RPMI8226 (cell line): ENCODE measurements at regions not wholly inside any gene's neighbourhood (a gene's known extent, or its start where the extent isn't known, plus 50 kb on each side); places are given as distances from the start of the nearest gene placed in this dataset.

Experiments used
- DNase-seq: peaks from one replicate; pipeline ENCODE4 v3.0.0-alpha.2; 2015

DNA sequence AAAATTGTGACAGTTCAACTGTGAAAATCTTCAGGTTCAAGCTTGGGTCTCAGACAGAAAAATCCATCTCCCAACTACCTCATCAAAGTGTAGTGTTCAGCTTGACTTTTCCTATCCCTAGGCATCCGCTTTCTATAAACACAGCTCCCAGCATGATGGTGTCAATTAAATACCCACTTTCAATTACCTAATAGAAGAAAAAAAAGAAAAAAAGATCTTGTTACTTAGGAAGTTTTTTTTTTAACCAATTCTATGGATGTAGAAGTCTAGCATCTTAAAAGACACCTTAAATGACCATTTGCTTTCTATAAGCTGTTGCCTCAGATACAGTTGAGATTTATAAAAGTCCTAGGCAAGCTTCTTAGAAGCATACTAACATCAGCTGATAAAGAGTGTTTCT, 244.1 kb upstream of the MTNR1B start:
- DNase-seq: no peak

DNA sequence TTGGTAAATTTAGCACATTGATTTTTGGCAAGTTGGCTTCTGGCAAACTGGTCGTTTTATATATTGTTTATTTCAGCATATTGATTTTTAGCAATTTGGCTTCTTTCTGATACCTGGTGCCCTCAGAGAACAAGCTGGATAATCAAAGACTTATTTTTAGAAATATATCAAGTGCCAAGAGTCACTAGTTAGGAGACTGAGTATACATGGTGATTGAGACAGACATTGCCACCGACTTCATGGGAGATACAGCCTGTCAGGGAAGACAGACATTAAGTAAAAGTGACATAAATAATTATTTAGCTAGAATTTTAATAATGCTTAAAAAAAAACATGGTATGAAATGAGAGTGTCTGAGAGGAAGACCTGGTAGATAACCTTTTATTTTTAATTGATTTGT, 242.3 kb upstream of the MTNR1B start:
- DNase-seq: no peak

DNA sequence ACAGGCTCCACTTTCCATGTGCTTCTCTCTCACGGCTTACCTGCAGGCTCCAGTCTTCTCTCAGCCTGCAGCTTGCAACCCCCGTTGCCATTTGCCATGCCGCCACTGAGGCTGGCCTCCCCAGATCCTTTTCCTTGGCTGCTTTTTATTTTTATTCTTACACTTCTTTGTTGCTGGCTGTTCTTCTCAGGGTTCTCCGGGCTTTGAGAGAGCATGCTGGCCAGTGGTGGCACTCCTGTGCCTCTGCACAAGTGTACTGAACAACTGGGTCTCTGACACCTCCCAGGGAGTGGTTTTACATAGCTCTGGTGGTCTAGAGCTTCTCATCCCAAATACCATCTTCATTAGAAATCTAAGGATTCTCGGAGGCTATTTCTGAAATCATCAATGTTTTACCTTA, 241.7 kb upstream of the MTNR1B start:
- no peak for DNase-seq

GRCh38 chr11:92728628-92729027, 240.8 kb upstream of the MTNR1B start:
- DNase-seq: no peak

- no peak for DNase-seq
Observed at GRCh38 chr11:92735039-92735438, 234.4 kb upstream of the MTNR1B start.

DNA sequence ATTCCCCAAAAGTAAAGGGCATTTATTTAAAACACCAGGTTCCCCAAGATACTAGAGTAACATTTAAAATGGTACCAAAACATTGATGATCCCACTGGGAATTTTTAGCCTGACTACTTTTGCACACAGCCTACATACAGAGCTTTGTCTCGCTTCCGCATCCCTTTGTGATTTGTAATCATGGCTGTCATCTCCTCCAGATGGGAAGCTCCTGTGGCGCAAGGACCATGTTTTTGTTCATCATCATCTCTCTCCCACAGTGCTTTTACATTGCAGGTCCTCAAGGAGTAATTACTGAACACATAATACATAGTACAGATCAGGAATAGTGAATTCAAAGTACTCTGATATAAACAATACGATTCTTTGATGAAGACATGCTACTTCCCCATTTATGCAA, 231.2 kb upstream of the MTNR1B start:
- no peak for DNase-seq

DNA sequence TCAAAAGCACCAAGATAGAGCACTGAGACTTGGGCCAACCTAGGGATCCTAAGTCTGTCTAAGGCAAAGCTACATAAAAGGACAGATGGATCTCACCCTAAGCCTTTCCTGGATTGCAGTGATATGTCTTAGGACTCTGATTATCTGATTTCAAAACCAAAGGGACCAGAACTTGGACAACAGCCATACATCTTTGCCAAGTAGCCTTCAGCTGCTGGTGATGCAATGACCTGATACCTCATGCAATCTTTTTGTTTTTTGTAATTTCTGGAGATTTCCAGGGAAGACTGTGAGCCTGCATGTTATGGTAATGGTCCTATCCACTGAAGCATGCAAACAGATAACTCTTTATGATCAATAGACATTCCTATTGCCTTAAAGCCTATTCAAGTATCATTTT, 230.4 kb upstream of the MTNR1B start:
- no peak for DNase-seq

DNA sequence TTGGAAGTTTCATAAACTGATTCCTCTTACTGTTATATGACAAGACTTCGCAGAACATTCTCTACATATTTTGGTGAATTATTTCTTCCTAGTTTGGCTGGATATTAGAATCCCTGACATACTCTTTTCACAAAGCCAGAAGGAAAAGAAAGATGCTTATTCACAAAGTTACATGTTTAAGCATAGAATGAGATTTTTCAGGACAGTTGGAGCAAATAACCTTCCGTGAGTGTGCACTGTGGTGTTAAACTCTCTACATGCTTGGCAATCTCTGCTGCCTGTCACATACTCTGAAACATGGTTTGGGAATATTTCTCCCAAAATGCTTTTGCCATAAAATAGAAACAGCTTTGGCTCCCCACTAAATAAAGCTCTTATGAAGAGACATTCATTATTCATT, 230.0 kb upstream of the MTNR1B start:
- DNase-seq: no peak

DNA sequence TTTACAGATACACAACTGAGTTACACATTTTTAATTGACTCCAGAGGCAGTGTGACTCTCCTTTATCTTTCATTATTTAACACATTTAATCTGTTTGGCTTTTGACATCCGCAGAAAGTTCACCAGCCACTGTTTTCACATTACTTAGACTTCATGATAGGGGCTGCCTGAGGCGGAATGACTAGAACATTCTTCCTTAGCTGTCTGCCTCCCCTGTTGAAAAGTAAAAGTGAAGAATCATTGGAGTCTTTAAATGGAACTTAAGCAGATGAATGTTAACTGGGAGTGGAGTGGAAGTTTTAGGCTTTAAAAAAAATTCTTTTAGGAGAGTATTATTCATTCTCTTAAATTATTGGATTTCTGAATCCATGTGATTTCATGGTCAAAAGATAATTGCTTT, 229.2 kb upstream of the MTNR1B start:
- DNase-seq: no peak

GRCh38 chr11:92744929-92745585, 224.4 kb upstream of the MTNR1B start:
- DNase-seq: no peak

DNA sequence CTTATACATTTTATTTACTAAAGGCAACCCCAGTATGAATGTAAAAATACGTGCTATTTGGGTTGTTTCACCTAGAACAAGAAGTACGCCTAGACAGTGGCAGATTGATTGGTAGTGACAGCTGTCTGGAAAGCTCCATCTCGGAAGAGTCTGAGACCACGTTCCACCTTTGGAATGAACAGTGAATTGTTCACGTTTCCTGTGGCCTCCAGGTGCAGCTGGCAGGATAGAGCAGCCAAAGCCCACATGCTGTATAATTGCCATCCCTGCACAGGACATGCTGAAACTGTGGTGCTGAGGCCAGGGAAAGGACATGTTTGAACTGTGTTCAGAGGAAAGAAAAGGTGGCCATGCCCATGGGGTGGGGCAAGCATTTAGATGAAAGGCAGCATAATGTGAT, 218.7 kb upstream of the MTNR1B start:
- DNase-seq: no peak

DNA sequence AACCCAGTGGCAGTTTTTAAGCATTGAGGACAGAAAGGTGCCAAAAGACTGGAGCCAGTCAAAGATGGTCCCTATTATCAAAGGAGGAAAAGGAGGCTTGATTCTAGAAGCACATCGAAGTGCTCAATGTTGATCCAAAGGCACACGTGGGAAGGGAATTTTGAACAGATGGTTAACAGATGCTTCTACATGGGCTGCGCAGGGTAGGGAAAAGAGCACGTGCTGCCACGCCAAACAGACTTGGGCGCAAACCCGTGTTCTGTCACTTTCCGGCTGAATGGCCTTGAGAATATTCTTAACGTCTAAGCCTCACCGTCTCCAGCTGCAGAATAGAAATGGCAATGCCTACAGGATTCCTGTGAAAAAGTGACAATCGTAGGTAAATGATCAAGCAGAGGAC, 217.9 kb upstream of the MTNR1B start:
- DNase-seq: no peak

GRCh38 chr11:92752122-92752521, 217.3 kb upstream of the MTNR1B start:
- DNase-seq: no peak

- DNase-seq: no peak
Observed at GRCh38 chr11:92753161-92753560, 216.3 kb upstream of the MTNR1B start.

- no peak for DNase-seq
Observed at GRCh38 chr11:92758241-92758780, 211.1 kb upstream of the MTNR1B start.

GRCh38 chr11:92759571-92760214, 209.8 kb upstream of the MTNR1B start:
- no peak for DNase-seq

GRCh38 chr11:92762121-92762540, 207.3 kb upstream of the MTNR1B start:
- peak; percentile 65 for DNase-seq

DNA sequence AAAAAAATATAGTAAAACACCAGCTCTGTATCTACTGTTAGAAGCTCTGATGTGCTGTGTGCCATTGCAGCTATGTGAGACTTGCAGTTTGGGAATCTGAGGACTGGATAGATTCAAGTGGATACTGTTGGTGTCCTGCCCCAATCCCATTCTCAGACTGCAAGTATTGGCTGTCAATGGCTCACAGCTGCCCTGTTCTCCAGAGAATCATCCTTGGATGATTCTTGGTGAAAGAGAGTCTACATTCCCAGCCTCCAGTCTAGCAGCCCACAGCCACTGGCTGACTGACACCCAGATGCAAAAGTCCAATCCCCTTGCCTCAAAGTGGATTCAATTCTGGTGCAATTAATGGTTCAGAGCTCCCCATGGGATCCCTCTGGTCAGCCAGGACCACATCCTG, 206.1 kb upstream of the MTNR1B start:
- no peak for DNase-seq

DNA sequence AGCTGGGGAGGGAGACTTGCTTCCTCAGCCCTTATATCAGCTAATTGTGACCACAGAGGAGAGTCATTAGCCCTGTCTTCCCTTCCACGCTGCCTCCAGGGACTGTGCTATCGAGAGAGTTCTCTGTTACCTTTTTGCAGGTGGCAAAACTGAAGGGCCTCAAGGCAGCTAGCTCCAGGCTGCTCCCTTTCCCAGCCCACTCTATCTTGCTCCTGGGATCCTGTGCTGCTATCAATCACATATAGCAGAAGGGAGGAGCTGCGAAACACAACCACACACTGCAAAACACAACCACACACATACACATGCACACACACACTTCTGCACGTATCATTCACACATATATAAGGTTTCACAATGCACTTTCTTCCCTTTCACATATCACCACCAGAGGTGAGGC, 205.3 kb upstream of the MTNR1B start:
- DNase-seq: peak; percentile 47

DNA sequence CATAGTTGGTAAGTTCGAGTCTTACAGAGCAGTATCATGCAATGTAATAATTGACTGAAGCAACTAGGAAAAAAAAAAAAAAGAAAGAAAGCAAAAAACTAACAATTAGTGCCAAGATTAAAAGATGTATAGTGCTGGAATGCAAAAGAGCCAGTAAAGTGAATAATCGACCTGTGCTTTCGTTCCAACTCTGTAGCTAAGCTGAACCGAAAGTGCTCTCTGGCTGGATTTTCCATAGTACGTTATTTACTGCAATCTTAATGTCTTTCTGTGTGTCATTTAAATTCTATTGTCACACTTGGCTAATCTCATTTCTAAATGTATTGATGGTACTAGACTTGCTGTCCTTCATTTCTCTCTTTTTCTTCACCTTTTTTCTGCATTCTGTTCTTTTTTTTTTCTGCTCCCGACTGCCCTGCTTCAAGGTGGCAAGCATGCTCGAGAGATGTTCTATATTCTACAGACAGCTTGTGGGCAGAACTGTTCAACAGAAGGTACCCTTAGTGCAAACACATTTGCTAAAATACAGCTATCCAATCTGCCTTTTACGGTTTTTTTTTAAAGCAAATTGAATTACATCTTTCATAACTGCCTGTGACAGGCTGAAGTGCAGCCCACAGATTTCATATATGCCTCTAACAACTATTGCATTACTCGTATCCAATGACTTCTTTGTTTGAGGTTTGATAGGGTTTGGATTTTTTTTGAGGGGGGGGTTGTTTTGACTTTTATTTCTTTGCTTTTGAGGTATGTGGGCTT, 204.2 kb upstream of the MTNR1B start:
- no peak for DNase-seq

DNA sequence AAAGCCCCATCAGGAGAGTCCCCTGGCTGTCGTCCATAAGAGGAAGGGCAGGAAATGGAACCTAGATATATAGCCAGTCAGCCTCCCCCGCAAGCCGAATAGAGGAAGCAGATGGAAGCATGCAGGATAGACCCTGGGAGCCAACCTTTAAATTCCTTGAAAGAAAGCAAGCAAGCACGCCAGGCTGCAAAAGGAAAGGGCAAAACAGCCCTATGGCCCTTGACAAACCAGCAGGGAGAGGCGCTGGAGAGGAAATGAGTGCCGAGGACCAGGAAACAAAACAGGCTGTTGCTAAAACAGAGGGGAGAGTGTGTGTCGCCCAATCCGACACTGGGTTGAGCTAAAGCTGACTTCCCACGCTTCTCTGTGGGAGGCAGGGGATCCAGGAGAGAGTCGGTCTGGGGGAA, 203.5 kb upstream of the MTNR1B start:
- DNase-seq: peak; percentile 24

DNA sequence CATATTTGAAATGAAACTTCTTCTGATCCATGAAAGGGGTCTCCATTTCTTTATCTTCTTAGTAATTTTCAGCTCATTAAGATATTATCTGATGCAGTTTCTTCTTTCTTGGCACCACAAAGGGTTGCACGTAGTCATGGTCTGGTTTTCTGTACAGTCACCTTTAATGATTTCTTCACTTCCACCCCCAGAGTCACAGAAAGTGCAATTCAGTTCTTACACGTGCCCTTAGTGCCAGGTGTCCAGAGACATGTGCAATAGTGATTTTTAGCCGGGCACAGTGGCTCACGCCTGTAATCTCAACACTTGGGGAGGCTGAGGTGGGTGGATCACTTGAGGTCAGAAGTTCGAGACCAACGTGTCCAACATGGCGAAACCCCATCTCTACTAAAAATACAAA, 202.8 kb upstream of the MTNR1B start:
- DNase-seq: peak; percentile 47

- no peak for DNase-seq
Observed at GRCh38 chr11:92767416-92767815, 202.0 kb upstream of the MTNR1B start.
